IPS-18c (cell line): ENCODE measurements at regions not wholly inside any gene's neighbourhood (a gene's known extent, or its start where the extent isn't known, plus 50 kb on each side); places are given as distances from the start of the nearest gene placed in this dataset.

Source experiments
- H3K4me3 ChIP-seq: 2 replicates; pipeline ENCODE4 v1.7.0; 2013; ENCODE audit warnings: low read depth, mild to moderate bottlenecking, low read length, moderate library complexity; ENCODE audit not compliant: insufficient read depth
- H3K9me3 ChIP-seq: one replicate; pipeline ENCODE4 v1.6.1; 2013; ENCODE audit warnings: mild to moderate bottlenecking, low read length, moderate library complexity; ENCODE audit not compliant: control insufficient read depth, insufficient read depth

DNA sequence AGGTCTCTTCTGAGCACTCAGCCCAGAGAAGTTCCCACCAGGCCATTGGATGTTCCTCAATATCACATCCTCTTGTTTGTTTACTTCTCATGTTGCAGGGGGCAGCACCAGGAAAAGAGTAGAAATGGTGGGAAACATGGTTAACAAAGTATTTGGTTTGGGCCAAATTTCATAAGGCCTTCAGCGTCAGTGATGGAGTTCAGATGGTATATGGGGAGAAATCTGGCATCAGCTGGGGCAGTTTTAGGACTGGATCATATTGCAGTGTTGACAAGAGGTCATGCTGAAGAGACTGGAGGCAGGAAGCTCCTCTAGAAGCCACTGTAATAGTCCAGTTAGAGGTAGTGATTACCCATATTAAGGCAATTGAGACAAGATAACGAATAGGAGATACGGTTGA lies 200.0 kb downstream of the WDR11 start:
- no peaks in the 10 kb centered on the region for H3K9me3 ChIP-seq

DNA sequence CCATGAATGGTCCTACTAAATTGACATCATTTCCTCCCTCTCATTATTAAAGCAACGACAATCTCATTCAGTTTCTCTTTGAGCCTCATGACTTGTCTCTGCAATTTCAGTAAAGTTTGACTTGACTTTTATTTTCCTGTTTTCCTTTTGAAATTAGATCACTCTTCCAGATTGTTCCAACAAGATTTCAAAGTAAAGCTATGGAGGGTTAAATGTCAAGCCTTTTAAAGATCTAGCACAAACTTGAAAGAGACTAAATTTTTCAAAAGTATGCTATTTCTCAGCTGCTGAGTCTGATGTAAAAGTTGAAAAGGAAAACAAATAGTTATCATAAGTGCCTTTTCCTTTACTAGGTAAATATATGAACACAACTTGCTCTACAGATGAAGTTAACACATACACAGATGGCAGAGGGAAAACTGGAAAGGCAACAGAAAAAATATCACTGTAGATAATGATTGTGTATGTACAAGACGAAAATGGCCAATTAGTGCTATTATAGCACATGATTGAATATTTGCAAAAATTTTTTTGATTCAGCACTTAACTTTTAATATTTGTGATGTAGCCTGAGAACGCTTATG lies 200.6 kb downstream of the WDR11 start:
- no peak overlapping the region for H3K4me3 ChIP-seq
- no peaks in the 10 kb centered on the region for H3K9me3 ChIP-seq

More for the DNA sequence above, 200.0 kb downstream of the WDR11 start:
- H3K4me3 ChIP-seq: no peak overlapping the region

DNA sequence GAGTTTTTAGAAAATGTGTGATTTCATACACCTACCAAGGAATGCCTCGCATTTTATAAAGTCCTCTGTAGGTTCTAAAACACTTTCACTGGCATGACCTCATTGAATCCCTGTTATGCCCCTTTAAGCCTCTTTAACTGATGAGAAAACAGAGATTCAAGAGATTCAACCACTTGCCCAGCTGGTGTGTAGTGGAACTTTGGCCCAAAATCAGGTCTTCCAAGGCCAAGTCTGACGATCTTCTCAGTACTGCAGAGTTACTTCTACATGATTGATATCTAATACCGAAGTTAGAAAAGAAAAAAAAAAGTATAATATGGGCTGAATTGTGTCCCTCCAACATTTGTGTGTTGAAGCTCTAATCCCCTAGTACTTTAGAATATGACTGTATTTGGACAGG lies 202.0 kb downstream of the WDR11 start:
- no peaks in the 10 kb centered on the region for H3K9me3 ChIP-seq
- H3K4me3 ChIP-seq: no peak overlapping the region

DNA sequence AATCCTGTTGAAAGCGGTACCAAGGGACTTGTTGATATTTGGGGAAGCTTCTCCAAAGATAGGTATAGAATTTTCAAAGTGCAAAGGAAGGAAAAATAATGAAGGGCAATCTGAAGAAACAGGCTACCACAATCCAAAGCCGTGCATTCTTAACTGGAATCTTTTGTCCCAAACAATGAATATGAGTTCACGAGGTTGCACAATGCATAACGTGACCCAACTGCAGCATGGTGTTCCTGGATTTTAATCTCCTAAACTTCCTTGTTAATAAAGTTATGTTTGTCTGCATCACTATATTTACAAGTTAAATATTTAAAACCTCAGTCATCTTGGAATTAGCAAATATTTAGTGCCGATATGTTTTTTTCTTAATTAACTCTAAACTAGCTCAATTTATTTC lies 203.7 kb downstream of the WDR11 start:
- Histone ChIP-seq H3K9me3 (no peaks in the 10 kb centered on the region), H3K4me3 (no peak overlapping the region)

DNA sequence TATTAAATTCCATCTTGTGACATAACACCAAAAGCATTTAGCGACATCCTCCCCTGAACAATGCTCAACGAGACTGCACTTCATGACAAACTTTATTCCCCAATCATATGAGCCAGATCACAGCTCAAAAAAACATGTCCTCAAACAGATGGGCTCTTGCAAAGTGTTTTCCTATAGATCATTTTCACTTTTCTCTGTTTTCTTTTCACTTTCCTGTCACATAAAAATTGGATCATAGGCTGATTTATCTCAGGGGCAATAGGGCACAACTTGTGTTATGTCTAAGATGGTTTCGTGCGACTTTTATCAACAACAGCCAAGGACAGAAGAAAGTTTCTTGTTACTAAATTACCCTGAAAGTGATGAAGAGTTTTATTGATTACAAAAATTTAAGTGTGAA lies 206.1 kb downstream of the WDR11 start:
- no peak overlapping the region for H3K4me3 ChIP-seq
- H3K9me3 ChIP-seq: no peaks in the 10 kb centered on the region

GRCh38 chr10:121058082-121058481 lies 206.9 kb downstream of the WDR11 start:
- Histone ChIP-seq H3K9me3 (no peaks in the 10 kb centered on the region), H3K4me3 (no peak overlapping the region)

GRCh38 chr10:121059351-121059750 lies 208.2 kb downstream of the WDR11 start:
- no peaks in the 10 kb centered on the region for H3K9me3 ChIP-seq
- no peak overlapping the region for H3K4me3 ChIP-seq

- Histone ChIP-seq H3K9me3 (no peaks in the 10 kb centered on the region), H3K4me3 (no peak overlapping the region)
These were observed 211.0 kb downstream of the WDR11 start for GRCh38 chr10:121062115-121062514.

DNA sequence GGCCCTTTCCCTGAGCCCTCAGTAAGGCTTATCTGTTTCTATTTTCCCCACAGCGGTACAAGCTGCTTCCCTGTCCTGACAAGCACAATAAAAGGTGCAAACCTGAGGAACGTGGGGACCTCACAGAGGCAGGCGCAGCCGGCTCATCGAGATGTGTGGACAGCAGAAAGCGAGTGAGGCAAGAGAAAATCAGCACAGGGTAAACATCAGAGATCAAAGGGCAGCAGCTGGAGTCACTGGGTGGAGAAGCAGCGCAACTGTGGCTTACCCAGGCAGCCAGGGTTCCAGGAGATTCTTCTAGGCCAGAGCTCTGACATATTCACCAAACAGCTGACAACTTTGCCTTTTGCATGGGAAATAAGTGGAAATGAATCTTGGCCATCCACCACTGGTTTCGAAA lies 212.6 kb downstream of the WDR11 start:
- no peaks in the 10 kb centered on the region for H3K9me3 ChIP-seq

GRCh38 chr10:121064491-121064890 lies 213.3 kb downstream of the WDR11 start:
- no peak overlapping the region for H3K4me3 ChIP-seq
- no peaks in the 10 kb centered on the region for H3K9me3 ChIP-seq

More for the DNA sequence above, 212.6 kb downstream of the WDR11 start:
- no peak overlapping the region for H3K4me3 ChIP-seq

- H3K9me3 ChIP-seq: no peaks in the 10 kb centered on the region
- H3K4me3 ChIP-seq: no peak overlapping the region
These were observed 214.2 kb downstream of the WDR11 start for GRCh38 chr10:121065330-121065729.

DNA sequence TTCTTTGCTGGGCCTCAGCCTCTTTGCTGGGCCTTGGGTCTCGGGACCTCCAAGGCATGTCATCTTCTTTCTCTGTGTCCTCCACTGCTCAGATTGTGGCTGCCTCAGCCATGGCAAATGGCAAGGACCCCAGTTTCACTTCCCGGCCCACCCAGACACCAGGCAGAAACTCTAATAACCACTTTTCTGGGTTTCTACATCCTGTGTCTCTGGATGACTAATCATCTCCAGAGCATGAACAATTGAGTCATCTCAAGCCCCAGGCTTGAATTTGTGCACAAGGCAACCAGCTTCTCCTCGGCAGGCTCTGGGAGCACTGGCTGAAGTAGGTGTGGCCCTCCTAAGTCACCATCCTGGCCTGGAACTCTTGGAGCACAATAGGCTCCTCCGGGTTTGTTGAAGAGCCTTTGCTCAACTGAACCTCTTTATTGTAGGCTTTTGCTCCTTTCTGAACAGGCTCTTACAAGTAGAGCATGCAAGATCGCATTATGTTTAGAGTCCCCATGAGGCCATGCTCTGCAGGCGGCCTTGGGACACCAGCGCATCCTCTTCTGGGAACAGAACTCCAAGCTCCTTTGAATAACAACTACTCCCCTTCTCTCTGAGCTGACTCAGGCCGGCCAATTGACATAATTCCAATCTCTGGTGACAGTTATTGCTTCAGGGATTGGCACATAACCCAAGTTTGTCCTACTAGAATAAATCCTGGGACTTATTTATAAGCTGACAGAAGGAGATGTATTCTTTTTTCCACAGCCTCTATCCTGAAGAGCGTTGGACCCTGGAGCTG lies 218.1 kb downstream of the WDR11 start:
- Histone ChIP-seq H3K9me3 (no peaks in the 10 kb centered on the region), H3K4me3 (no peak overlapping the region)

DNA sequence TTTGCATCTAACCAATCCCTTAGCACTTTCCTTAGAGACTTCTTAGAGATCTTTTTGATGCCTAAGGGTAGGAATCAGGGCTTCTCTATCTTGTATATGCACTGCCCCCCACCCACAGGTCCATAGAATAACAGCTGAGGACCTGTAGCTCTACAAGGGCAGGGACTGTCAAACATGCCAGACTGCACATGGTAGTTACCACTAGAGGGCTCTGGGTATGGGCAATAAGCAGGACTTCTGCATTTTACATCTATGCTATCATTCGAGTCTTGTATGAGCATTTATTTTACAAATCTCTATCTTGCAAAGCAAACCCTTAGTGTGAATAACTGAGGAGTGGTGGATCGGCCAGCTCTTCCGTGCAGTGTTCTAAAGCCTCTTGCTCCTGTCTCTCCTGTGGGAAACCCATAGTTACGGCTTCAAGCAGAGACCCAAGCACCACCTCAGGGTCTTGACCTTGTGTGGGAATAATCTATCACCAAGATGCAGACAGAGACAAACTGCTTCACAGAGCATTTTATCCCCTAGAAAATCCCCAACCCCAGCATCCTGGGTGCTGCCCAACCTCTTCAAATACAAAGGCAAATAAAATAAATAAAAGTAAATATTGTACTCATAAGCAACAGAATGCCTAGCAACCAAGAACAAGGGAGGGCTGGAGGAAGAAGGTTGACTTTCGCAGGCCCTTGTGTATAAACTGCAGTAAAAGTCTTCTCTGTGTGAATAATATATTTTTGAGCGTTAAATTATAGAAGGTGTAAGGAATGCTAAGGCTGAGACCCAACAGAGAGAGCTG lies 219.3 kb downstream of the WDR11 start:
- Histone ChIP-seq H3K9me3 (no peaks in the 10 kb centered on the region), H3K4me3 (no peak overlapping the region)

DNA sequence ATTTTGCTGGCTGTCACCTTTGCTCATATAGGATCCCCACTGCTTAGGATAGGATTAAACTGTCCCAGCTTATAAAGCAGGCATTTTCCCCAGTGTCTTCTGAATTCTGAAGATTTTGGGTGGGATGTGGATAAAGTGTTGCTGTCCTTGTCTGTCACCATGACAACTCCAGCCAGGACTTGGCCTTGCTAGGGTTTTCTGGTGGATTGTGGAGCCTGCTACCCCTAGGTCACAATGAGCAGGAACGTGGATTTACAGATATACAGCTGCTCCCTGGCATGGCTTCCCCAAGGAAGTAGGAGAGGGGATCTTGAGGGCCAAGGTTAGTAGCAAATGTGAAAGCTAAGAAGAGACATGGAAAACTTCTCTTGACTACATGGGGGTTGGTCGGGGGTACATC lies 220.7 kb downstream of the WDR11 start:
- H3K4me3 ChIP-seq: no peak overlapping the region
- no peaks in the 10 kb centered on the region for H3K9me3 ChIP-seq

DNA sequence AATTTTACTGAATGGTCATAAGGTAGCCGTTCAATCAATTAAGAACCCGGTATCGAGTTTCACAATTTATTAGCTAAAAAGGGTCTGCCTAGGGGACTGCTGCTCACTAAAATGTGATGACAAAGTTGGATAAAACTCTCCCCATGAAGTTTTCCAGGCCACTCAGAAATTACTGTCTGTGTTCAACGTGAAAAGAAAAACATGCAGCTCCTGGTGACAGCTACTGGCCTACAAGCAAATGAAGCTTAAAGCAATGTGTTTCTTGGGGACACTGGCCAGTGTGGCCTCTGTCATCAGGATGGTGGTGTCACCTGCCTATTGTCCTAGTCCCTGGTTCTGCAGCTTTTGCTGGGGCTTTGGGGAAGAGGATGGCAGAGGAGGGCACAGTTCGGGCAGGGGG lies 222.6 kb downstream of the WDR11 start:
- Histone ChIP-seq H3K4me3 (no peak overlapping the region), H3K9me3 (no peaks in the 10 kb centered on the region)

DNA sequence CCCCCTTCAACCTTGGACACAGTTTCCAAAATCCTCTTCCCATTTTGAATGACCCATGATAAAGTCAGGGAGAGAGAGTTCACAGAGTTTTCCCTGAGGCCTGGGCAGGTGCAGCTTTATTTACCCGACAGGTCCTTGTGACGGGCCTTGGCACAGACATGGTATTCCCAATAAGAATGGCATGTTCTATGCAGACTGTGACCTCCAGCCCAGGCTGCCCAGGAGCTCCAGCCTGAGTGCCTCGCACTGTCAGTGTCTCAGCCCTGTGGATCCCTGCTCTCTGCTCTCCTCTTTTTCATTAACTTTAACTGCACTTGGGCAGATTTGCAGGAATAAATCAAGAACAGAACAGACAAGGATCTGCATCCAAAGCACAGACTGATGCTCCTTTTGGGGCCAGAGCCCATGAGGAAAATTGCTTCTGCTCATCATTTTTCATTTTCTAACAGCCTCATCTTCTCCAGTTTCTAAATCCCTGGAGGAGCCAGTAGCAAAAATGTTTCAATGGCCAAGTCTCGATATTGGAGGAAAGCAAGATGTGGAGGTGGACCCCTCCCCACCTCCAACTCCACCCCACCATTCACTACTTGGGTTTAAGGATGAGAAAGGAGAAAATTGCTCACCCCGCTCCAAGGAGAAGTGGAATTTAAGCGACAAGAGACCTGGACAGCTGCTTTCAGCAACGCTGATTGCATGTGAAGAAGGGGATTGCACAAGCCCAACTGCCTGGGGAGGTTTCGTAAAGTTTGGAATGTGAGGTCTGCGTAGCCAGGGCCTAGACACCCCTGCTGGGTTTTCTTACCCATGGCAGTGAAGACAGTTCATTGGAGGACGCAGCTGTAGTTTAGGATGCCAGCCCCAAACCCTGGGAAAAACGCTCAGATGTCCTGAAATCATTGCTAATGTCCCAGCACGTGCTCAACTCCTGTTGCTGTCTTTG lies 225.9 kb downstream of the WDR11 start:
- no peak overlapping the region for H3K4me3 ChIP-seq
- no peaks in the 10 kb centered on the region for H3K9me3 ChIP-seq

DNA sequence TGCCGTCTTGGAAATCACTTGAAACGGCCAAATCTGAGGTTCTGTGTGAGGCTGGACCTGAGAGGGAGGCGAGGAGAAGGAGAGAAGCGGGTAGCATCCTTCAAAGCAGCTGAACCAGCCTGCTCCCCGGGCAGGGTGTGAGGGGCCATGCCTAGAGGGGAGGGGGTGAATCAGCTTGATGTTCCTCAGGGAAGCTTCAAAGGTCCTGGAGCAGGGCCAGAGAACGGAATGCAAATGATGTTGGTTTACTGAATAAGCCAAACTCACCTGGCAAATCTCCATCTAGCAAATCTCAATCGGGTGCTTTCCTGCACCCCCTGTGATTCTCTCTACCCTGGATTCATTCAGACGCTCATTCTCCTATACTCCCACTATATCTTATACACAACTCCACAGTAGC lies 226.9 kb downstream of the WDR11 start:
- H3K4me3 ChIP-seq: no peak overlapping the region

More for the DNA sequence above, 226.9 kb downstream of the WDR11 start:
- no peaks in the 10 kb centered on the region for H3K9me3 ChIP-seq
